Mesenchymal stem cell (in vitro differentiated cells and primary cell): ENCODE measurements at regions not wholly inside any gene's neighbourhood (a gene's known extent, or its start where the extent isn't known, plus 50 kb on each side); places are given as distances from the start of the nearest gene placed in this dataset.
A peak's percentile ranks its signal among the peaks of the same experiment; 100 is the strongest.

Experiments used
- DNase-seq: peaks from one replicate; pipeline ENCODE4 v3.0.0-alpha.2; 2013
- H2AFZ ChIP-seq: one replicate; pipeline ENCODE4 v1.6.1; 2013; ENCODE audit warnings: low read depth, mild to moderate bottlenecking, control low read depth, inconsistent platforms, low read length, moderate library complexity
- H2AK5ac ChIP-seq: 2 replicates; pipeline ENCODE4 v1.6.1; 2013; ENCODE audit warnings: low read length, moderate library complexity, mild to moderate bottlenecking, inconsistent platforms; ENCODE audit not compliant: severe bottlenecking
- H2BK120ac ChIP-seq: one replicate; pipeline ENCODE4 v1.6.1; 2013; ENCODE audit warnings: low read depth, mild to moderate bottlenecking, inconsistent platforms, low read length, moderate library complexity
- H2BK12ac ChIP-seq, 2 experiments: one replicate each; pipeline ENCODE4 v1.6.1; 2013; ENCODE audit warnings: inconsistent platforms in 2 of 2, low read length in 2 of 2, mild to moderate bottlenecking in 2 of 2, moderate library complexity in 2 of 2, control low read depth in 1 of 2
- H2BK15ac ChIP-seq: one replicate; pipeline ENCODE4 v1.6.1; 2013; ENCODE audit warnings: mild to moderate bottlenecking, low read depth, inconsistent platforms; ENCODE audit not compliant: poor library complexity, severe bottlenecking
- H2BK5ac ChIP-seq: 2 replicates; pipeline ENCODE4 v1.6.1; 2013; ENCODE audit warnings: low read depth, mild to moderate bottlenecking, low read length, control low read depth, inconsistent platforms; ENCODE audit not compliant: poor library complexity, severe bottlenecking
- H3K14ac ChIP-seq, 2 experiments: one replicate each; pipeline ENCODE4 v1.6.1; 2013; ENCODE audit warnings: inconsistent platforms in 2 of 2, low read length in 2 of 2, control low read depth in 1 of 2, mild to moderate bottlenecking in 1 of 2, moderate library complexity in 1 of 2
- H3K18ac ChIP-seq, 2 experiments: one replicate each; pipeline ENCODE4 v1.6.1; 2013; ENCODE audit warnings: inconsistent platforms in 2 of 2, low read length in 2 of 2, control low read depth in 1 of 2, low read depth in 1 of 2, mild to moderate bottlenecking in 1 of 2
- H3K23ac ChIP-seq, 2 experiments: one replicate each; pipeline ENCODE4 v1.6.1; 2013; ENCODE audit warnings: inconsistent platforms in 2 of 2, low read length in 2 of 2, mild to moderate bottlenecking in 2 of 2, moderate library complexity in 2 of 2, control low read depth in 1 of 2
- H3K27ac ChIP-seq: 2 replicates; pipeline ENCODE4 v1.5.1; 2013; ENCODE audit warnings: mild to moderate bottlenecking, moderate library complexity, low read length, control low read depth, inconsistent platforms; ENCODE audit not compliant: poor library complexity, severe bottlenecking
- H3K27me3 ChIP-seq, 2 experiments: 2 replicates each; pipeline versions ENCODE4 v1.6.1 to v1.7.0; 2013; ENCODE audit warnings: low read length in 2 of 2, mild to moderate bottlenecking in 2 of 2, moderate library complexity in 2 of 2, control low read depth in 1 of 2, inconsistent platforms in 1 of 2; ENCODE audit not compliant: control insufficient read depth in 1 of 2, insufficient read depth in 1 of 2
- H3K36me3 ChIP-seq, 2 experiments: 2 replicates each; pipeline versions ENCODE4 v1.6.1 to v1.7.0; 2013; ENCODE audit warnings: low read length in 2 of 2, control low read depth in 1 of 2, inconsistent platforms in 1 of 2, low read depth in 1 of 2, mild to moderate bottlenecking in 1 of 2; ENCODE audit not compliant: insufficient read depth in 2 of 2, control insufficient read depth in 1 of 2
- H3K4ac ChIP-seq, 2 experiments: one replicate each; pipeline ENCODE4 v1.6.1; 2013; ENCODE audit warnings: inconsistent platforms in 2 of 2, low read length in 2 of 2, mild to moderate bottlenecking in 2 of 2, moderate library complexity in 2 of 2, control low read depth in 1 of 2, low read depth in 1 of 2
- H3K4me1 ChIP-seq: 2 replicates; pipeline ENCODE4 v1.6.1; 2013; ENCODE audit warnings: low read depth, low read length, control low read depth; ENCODE audit not compliant: control insufficient read depth, insufficient read depth
- H3K4me2 ChIP-seq: 2 replicates; pipeline ENCODE4 v1.6.1; 2013; ENCODE audit warnings: low read length, mild to moderate bottlenecking, inconsistent platforms; ENCODE audit not compliant: poor library complexity, severe bottlenecking
- H3K4me3 ChIP-seq, 2 experiments: 2 replicates each; pipeline versions ENCODE4 v1.5.1 to v1.7.0; 2013; ENCODE audit warnings: low read length in 2 of 2, mild to moderate bottlenecking in 2 of 2, control low read depth in 1 of 2, low read depth in 1 of 2; ENCODE audit not compliant: insufficient read depth in 1 of 2
- H3K79me1 ChIP-seq: replicated peaks from 2 replicates; pipeline ENCODE4 v1.6.1; 2013; ENCODE audit warnings: mild to moderate bottlenecking, control low read depth, low read length, inconsistent platforms; ENCODE audit not compliant: poor library complexity, severe bottlenecking
- H3K9ac ChIP-seq: 2 replicates; pipeline ENCODE4 v1.7.0; 2013; ENCODE audit warnings: mild to moderate bottlenecking, low read length, moderate library complexity
- H3K9me3 ChIP-seq: 2 replicates; pipeline ENCODE4 v1.7.0; 2013; ENCODE audit warnings: mild to moderate bottlenecking, low read length; ENCODE audit not compliant: control insufficient read depth
- H4K8ac ChIP-seq: one replicate; pipeline ENCODE4 v1.6.1; 2013; ENCODE audit warnings: inconsistent platforms, mild to moderate bottlenecking, low read length, moderate library complexity
- H4K91ac ChIP-seq: one replicate; pipeline ENCODE4 v1.6.1; 2013; ENCODE audit warnings: mild to moderate bottlenecking, low read length, inconsistent platforms
- WGBS: methylation state at CpG from one replicate; pipeline ENCODE4 v1.1.7; 2013; ENCODE audit warnings: mixed read lengths; 5-methylcytosine and 5-hydroxymethylcytosine counted together

- no peak overlapping the region for H3K9ac ChIP-seq
- H3K4me3 ChIP-seq: no peak overlapping the region
- H2BK15ac ChIP-seq: no peak overlapping the region
- no peaks in the 10 kb centered on the region for H3K4me1 ChIP-seq
- no peak overlapping the region for H2BK5ac ChIP-seq
- no peak overlapping the region for H4K8ac ChIP-seq
- WGBS: 93% methylated on average over 1 of the region's 1 CpG
- no peak overlapping the region for H4K91ac ChIP-seq
- H3K9me3 ChIP-seq: no peaks in the 10 kb centered on the region
- no peak overlapping the region for H2BK12ac ChIP-seq
- H2BK120ac ChIP-seq: no peak overlapping the region
- H3K27ac ChIP-seq: no peak overlapping the region
- H3K4ac ChIP-seq: no peak overlapping the region
- H3K79me1 ChIP-seq: no peaks in the 10 kb centered on the region
- H3K14ac ChIP-seq: no peak overlapping the region
- no peak for DNase-seq
- no peak overlapping the region for H2AFZ ChIP-seq
- no peak overlapping the region for H2AK5ac ChIP-seq
- no peaks in the 10 kb centered on the region for H3K36me3 ChIP-seq
- no peaks in the 10 kb centered on the region for H3K27me3 ChIP-seq
- H3K18ac ChIP-seq: no peak overlapping the region
- no peak overlapping the region for H3K4me2 ChIP-seq
- no peak overlapping the region for H3K23ac ChIP-seq
Measured at GRCh38 chr14:46018846-46019420, 632.6 kb downstream of the RPL10L start.

- Histone ChIP-seq H3K4ac (no peak overlapping the region), H3K79me1 (no peaks in the 10 kb centered on the region), H3K4me1 (no peaks in the 10 kb centered on the region), H3K27ac (no peak overlapping the region), H3K36me3 (no peaks in the 10 kb centered on the region), H3K27me3 (no peaks in the 10 kb centered on the region), H3K9ac (no peak overlapping the region), H3K14ac (no peak overlapping the region), H4K8ac (no peak overlapping the region), H3K23ac (no peak overlapping the region), H3K9me3 (peaks cover 3% of the 10 kb centered on the region), H2AK5ac (no peak overlapping the region), H2BK15ac (no peak overlapping the region), H3K4me2 (no peak overlapping the region), H4K91ac (no peak overlapping the region), H2BK12ac (no peak overlapping the region), H2AFZ (no peak overlapping the region), H3K4me3 (no peak overlapping the region), H2BK5ac (no peak overlapping the region), H2BK120ac (no peak overlapping the region), H3K18ac (no peak overlapping the region)
- 68% methylated on average over 2 of the region's 3 CpGs for WGBS
- DNase-seq: no peak
Measured at GRCh38 chr14:46008348-46008747, 643.2 kb downstream of the RPL10L start.

- H3K4me1 ChIP-seq: no peaks in the 10 kb centered on the region
- no peak overlapping the region for H4K8ac ChIP-seq
- H3K9ac ChIP-seq: no peak overlapping the region
- H3K4me2 ChIP-seq: no peak overlapping the region
- H2BK12ac ChIP-seq: no peak overlapping the region
- H2AK5ac ChIP-seq: no peak overlapping the region
- H3K9me3 ChIP-seq: peaks cover 11% of the 10 kb centered on the region
- H3K18ac ChIP-seq: no peak overlapping the region
- no peak overlapping the region for H4K91ac ChIP-seq
- WGBS: 63% methylated on average over 1 of the region's 2 CpGs
- H3K36me3 ChIP-seq: no peaks in the 10 kb centered on the region
- no peak overlapping the region for H3K4me3 ChIP-seq
- H3K27me3 ChIP-seq: no peaks in the 10 kb centered on the region
- H2BK120ac ChIP-seq: no peak overlapping the region
- H3K23ac ChIP-seq: no peak overlapping the region
- H3K27ac ChIP-seq: no peak overlapping the region
- no peak overlapping the region for H3K14ac ChIP-seq
- no peak overlapping the region for H3K4ac ChIP-seq
- H2BK15ac ChIP-seq: no peak overlapping the region
- H2BK5ac ChIP-seq: no peak overlapping the region
- H2AFZ ChIP-seq: no peak overlapping the region
- no peak for DNase-seq
- H3K79me1 ChIP-seq: no peaks in the 10 kb centered on the region
Measured at GRCh38 chr14:45998554-45998953, 653.0 kb downstream of the RPL10L start.

- no peak overlapping the region for H3K27ac ChIP-seq
- H2BK5ac ChIP-seq: no peak overlapping the region
- no peak overlapping the region for H4K8ac ChIP-seq
- H2BK15ac ChIP-seq: no peak overlapping the region
- no peak overlapping the region for H3K14ac ChIP-seq
- no peak overlapping the region for H2AK5ac ChIP-seq
- no peak overlapping the region for H3K4me2 ChIP-seq
- no peaks in the 10 kb centered on the region for H3K27me3 ChIP-seq
- DNase-seq: peak; percentile 3
- no peaks in the 10 kb centered on the region for H3K4me1 ChIP-seq
- H3K36me3 ChIP-seq: no peaks in the 10 kb centered on the region
- H2AFZ ChIP-seq: no peak overlapping the region
- H3K79me1 ChIP-seq: no peaks in the 10 kb centered on the region
- peaks cover 13% of the 10 kb centered on the region for H3K9me3 ChIP-seq
- H3K18ac ChIP-seq: no peak overlapping the region
- H3K23ac ChIP-seq: no peak overlapping the region
- 96% methylated on average over 2 of the region's 3 CpGs for WGBS
- H3K4me3 ChIP-seq: no peak overlapping the region
- no peak overlapping the region for H2BK120ac ChIP-seq
- H3K4ac ChIP-seq: no peak overlapping the region
- H4K91ac ChIP-seq: no peak overlapping the region
- no peak overlapping the region for H2BK12ac ChIP-seq
- no peak overlapping the region for H3K9ac ChIP-seq
Measured at GRCh38 chr14:45990252-45990651, 661.3 kb downstream of the RPL10L start.
